HCT116 (cell line): ENCODE measurements at regions not wholly inside any gene's neighbourhood (a gene's known extent, or its start where the extent isn't known, plus 50 kb on each side); places are given as distances from the start of the nearest gene placed in this dataset.

Source experiments
- ATAC-seq: fragments of 200-7000 bp; cut with Tn5 transposase; 2 replicates; pipeline ENCODE4 v1.9.1; 2020; ENCODE audit warnings: mild to moderate bottlenecking, moderate library complexity
- BruUV-seq: library from RNA; stranded (reverse); fragments of 400-500 nt; replicated peaks from 2 replicates; lab custom pipeline; 2021; lab: Mats Ljungman, UMichigan
- CTCF ChIA-PET: fragments of 300-600 bp; sonication (Branson Sonifier 250); formaldehyde crosslinking; loops from one replicate; lab custom pipeline; 2021; ENCODE audit warnings: antibody characterized with exemption; lab: Charles Lee
- POLR2A ChIA-PET: fragments of 300-600, 350-600 bp; sonication (Branson Sonifier 250); formaldehyde crosslinking; loops from one replicate; lab custom pipeline; 2021; ENCODE audit warnings: antibody characterized with exemption; lab: Charles Lee
- RAD21 ChIA-PET, 2 experiments: fragments of 300-600 bp; sonication (Branson Sonifier 250); formaldehyde crosslinking; loops; one replicate each; lab custom pipeline; 2023; ENCODE audit warnings: low total read pairs in 2 of 2; ENCODE audit not compliant: uncharacterized antibody in 2 of 2, unreplicated experiment in 2 of 2, low non-redundant PET in 1 of 2; lab: Charles Lee
- DNase-seq: peaks from one replicate; pipeline ENCODE4 v3.0.0-alpha.2; 2010; ENCODE audit warnings: low read depth, low spot score
- H2AFZ ChIP-seq: fragments of 200-600 bp; shearing (Covaris generic), sonication (generic); 2 replicates; pipeline ENCODE4 v1.6.1; 2017; ENCODE audit warnings: low read depth, mixed run types, mixed read lengths, antibody characterized with exemption, low read length; ENCODE audit not compliant: poor library complexity, severe bottlenecking
- H3K27ac ChIP-seq: 2 replicates; pipeline ENCODE4 v1.5.1; 2012; ENCODE audit warnings: low read depth, low read length
- H3K27me3 ChIP-seq: fragments of 200-600 bp; sonication (generic); 2 replicates; pipeline ENCODE4 v1.6.1; 2016; ENCODE audit warnings: mixed run types, low read length, mixed read lengths; ENCODE audit not compliant: insufficient read depth
- H3K36me3 ChIP-seq, 2 experiments: fragments of 200-500 bp in 1 of 2; fragments of 200-600 bp in 1 of 2; sonication (Bioruptor generic) in 1 of 2; sonication (generic) in 1 of 2; 2 replicates each; pipeline versions ENCODE4 v1.5.1 to v1.6.1; 2014 to 2016; ENCODE audit warnings: low read length in 2 of 2, inconsistent platforms in 1 of 2, mixed read lengths in 1 of 2, mixed run types in 1 of 2; ENCODE audit not compliant: insufficient read depth in 2 of 2, control insufficient read depth in 1 of 2
- H3K4me1 ChIP-seq, 2 experiments: fragments of 200-600 bp in 1 of 2; sonication (generic) in 1 of 2; 2 replicates each; pipeline versions ENCODE4 v1.5.1 to v1.6.1; 2012 to 2017; ENCODE audit warnings: low read length in 2 of 2, inconsistent platforms in 1 of 2, mild to moderate bottlenecking in 1 of 2, mixed read lengths in 1 of 2, mixed run types in 1 of 2, moderate library complexity in 1 of 2; ENCODE audit not compliant: insufficient read depth in 2 of 2, control insufficient read depth in 1 of 2
- H3K4me2 ChIP-seq: fragments of 200-600 bp; sonication (generic); 2 replicates; pipeline ENCODE4 v1.6.1; 2017; ENCODE audit warnings: mixed run types, low read length, mixed read lengths
- H3K4me3 ChIP-seq, 2 experiments: fragments of 200-600 bp in 1 of 2; sonication (generic) in 1 of 2; replicated peaks in 1 of 2; 2 replicates each; pipeline ENCODE4 v1.5.1; 2011 to 2016; ENCODE audit warnings: low read length in 2 of 2, control low read depth in 1 of 2, low read depth in 1 of 2, mild to moderate bottlenecking in 1 of 2, mixed read lengths in 1 of 2, mixed run types in 1 of 2
- H3K79me2 ChIP-seq: fragments of 200-600 bp; sonication (generic); 2 replicates; pipeline ENCODE4 v1.6.1; 2017; ENCODE audit warnings: mild to moderate bottlenecking, mixed run types, low read length, moderate library complexity, mixed read lengths; ENCODE audit not compliant: insufficient read depth
- H3K9ac ChIP-seq: fragments of 200-600 bp; sonication (generic); 2 replicates; pipeline ENCODE4 v1.6.1; 2016; ENCODE audit warnings: low read length, mixed read lengths
- H3K9me2 ChIP-seq: fragments of 200-600 bp; sonication (generic), shearing (Covaris generic); 2 replicates; pipeline ENCODE4 v1.6.1; 2017; ENCODE audit warnings: mixed run types, mild to moderate bottlenecking, moderate library complexity; ENCODE audit not compliant: insufficient read depth
- H3K9me3 ChIP-seq, 2 experiments: fragments of 200-500 bp in 1 of 2; fragments of 200-600 bp in 1 of 2; sonication (Bioruptor generic) in 1 of 2; sonication (generic) in 1 of 2; 2 replicates each; pipeline ENCODE4 v1.6.1; 2014 to 2017; ENCODE audit warnings: low read length in 2 of 2, mixed read lengths in 2 of 2, inconsistent platforms in 1 of 2, low read depth in 1 of 2, mild to moderate bottlenecking in 1 of 2, mixed run types in 1 of 2, moderate library complexity in 1 of 2; ENCODE audit not compliant: control insufficient read depth in 1 of 2, insufficient read depth in 1 of 2
- H4K20me1 ChIP-seq: fragments of 200-600 bp; sonication (generic), shearing (Covaris generic); 2 replicates; pipeline ENCODE4 v1.6.1; 2017; ENCODE audit warnings: mixed run types, mild to moderate bottlenecking, moderate library complexity; ENCODE audit not compliant: insufficient read depth
- CTCF ChIP-seq, 3 experiments: fragments of 200-600 bp in 1 of 3; sonication (generic) in 1 of 3; IDR thresholded peaks in 2 of 3; conservative IDR thresholded peaks in 1 of 3; 2 replicates each; pipeline ENCODE4 v1.5.1; 2012 to 2017; ENCODE audit warnings: low read depth in 2 of 3, low read length in 2 of 3, antibody characterized with exemption in 1 of 3, borderline replicate concordance in 1 of 3, control low read depth in 1 of 3, mild to moderate bottlenecking in 1 of 3, mixed read lengths in 1 of 3, mixed run types in 1 of 3, moderate library complexity in 1 of 3; ENCODE audit not compliant: insufficient read depth in 1 of 3
- EGR1 ChIP-seq: IDR thresholded peaks from 2 replicates; pipeline ENCODE4 v1.6.1; 2012; ENCODE audit warnings: low read depth
- EZH2 ChIP-seq: fragments of 200-600 bp; sonication (generic); IDR thresholded peaks from 2 replicates; pipeline ENCODE4 v1.6.1; 2017; ENCODE audit warnings: antibody characterized with exemption, mixed run types
- FOSL1 ChIP-seq: IDR thresholded peaks from 2 replicates; pipeline ENCODE4 v1.6.1; 2012; ENCODE audit warnings: low read depth
- MAX ChIP-seq: IDR thresholded peaks from 2 replicates; pipeline ENCODE4 v1.6.1; 2012
- POLR2A ChIP-seq: IDR thresholded peaks from 2 replicates; pipeline ENCODE4 v1.7.0; 2011; ENCODE audit warnings: borderline replicate concordance; ENCODE audit not compliant: insufficient read depth, insufficient read length; ENCODE audit errors: extremely low read depth
- POLR2AphosphoS5 ChIP-seq: IDR thresholded peaks from 2 replicates; pipeline ENCODE4 v1.6.1; 2011; ENCODE audit warnings: mild to moderate bottlenecking, low read depth, low read length, moderate library complexity
- RAD21 ChIP-seq: IDR thresholded peaks from 2 replicates; pipeline ENCODE4 v1.6.1; 2012; ENCODE audit warnings: low read depth, mild to moderate bottlenecking
- REST ChIP-seq: IDR thresholded peaks from 2 replicates; pipeline ENCODE4 v1.6.1; 2012; ENCODE audit warnings: low read depth
- YY1 ChIP-seq: IDR thresholded peaks from 2 replicates; pipeline ENCODE4 v1.6.1; 2011; ENCODE audit warnings: low read length, low read depth, moderate library complexity, mild to moderate bottlenecking; ENCODE audit not compliant: insufficient replicate concordance; ENCODE audit errors: extremely low read depth
- intact Hi-C: fragments of 100-400 bp; cut with micrococcal nuclease; formaldehyde crosslinking; loops from 2 replicates; pipeline ENCODE4 v1.10.0; 2022

DNA sequence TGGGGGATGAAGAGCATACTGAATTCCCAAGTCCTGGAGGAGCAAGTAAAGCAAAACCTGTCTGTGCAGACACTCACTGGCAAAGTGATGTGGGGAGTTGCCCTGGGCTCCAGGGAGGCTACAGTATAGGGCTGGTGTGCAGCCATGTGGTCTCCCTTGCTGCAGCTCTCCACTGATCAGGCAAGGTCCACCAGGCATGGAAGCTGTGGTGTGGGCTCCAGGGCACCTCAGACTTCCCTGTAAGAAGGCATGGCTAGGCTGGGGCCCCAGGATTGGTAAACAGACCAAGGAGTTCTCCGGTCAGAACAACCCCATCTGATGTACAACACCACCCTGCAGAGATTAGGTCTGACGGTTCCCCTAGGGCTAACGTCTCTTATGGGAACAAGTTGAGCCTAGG lies 241.9 kb upstream of the NDST4 start (continued):
- no peak for TF ChIP-seq CTCF (IDR thresholded peaks at IDR 0.05 in 2 of 3, conservative IDR thresholded peaks at IDR 0.05 in 1 of 3; ENCODE audit: borderline replicate concordance in 1 of 3, insufficient read depth in 1 of 3, low read depth in 2 of 3, low read length in 2 of 3)
- no peak for TF ChIP-seq RAD21
- no peak for TF ChIP-seq FOSL1
- no peak for TF ChIP-seq POLR2AphosphoS5
- no peak for TF ChIP-seq EGR1
- no peak for TF ChIP-seq POLR2A
- no peak for TF ChIP-seq EZH2
- no peak for TF ChIP-seq MAX
- no peak for TF ChIP-seq REST
- TF ChIP-seq, all 23 proteins: peak for 0

DNA sequence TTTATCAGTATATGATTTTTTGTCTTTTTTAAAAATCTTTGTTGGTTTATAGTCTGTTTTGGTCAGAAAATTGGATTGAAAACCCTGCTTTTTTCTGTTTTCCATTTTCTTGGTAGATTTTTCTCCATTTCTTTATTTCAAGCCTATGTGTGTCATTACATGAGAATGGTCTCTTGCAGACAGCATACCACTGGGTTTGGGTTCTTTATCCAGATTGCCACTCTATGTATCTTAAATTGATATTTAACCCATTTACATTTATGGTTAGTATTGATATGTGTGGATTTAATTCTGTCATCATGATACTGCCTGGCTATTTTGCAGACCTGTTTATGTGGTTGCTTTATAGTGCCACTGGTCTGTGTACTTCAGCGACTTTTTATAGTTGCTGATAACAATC lies 239.9 kb upstream of the NDST4 start:
- Histone ChIP-seq H3K9me3 (0 out of 4 replicates have a peak, but pooled peaks cover 4% of the 10 kb centered on the region in 2 experiments), H4K20me1 (no peaks in the 10 kb centered on the region), H3K27ac (no peak overlapping the region), H3K36me3 (no peaks in the 10 kb centered on the region), H3K79me2 (no peaks in the 10 kb centered on the region), H3K4me1 (no peaks in the 10 kb centered on the region), H3K9ac (no peak overlapping the region), H3K27me3 (no peaks in the 10 kb centered on the region), H3K4me3 (no peak overlapping the region), H3K4me2 (no peak overlapping the region), H3K9me2 (no peaks in the 10 kb centered on the region), H2AFZ (no peak overlapping the region)
- DNase-seq (no peak), ATAC-seq (no peak)
- ChIA-PET CTCF (no interaction called here), POLR2A (no interaction called here), RAD21 (no interaction called here)
- no TSS peak for BruUV-seq
- no peak for TF ChIP-seq YY1
- intact Hi-C loops = no loop called here
